Naive thymus-derived CD4-positive, alpha-beta T cell (primary cell): ENCODE measurements at regions not wholly inside any gene's neighbourhood (a gene's known extent, or its start where the extent isn't known, plus 50 kb on each side); places are given as distances from the start of the nearest gene placed in this dataset.

Experiments used
- ATAC-seq: fragments of 150-1000 bp; cut with Tn5 transposase; 2 replicates; pipeline ENCODE4 v1.10.0; 2021; ENCODE audit warnings: mild to moderate bottlenecking, moderate library complexity
- CTCF ChIA-PET: fragments of 350-600 bp; sonication (Branson Sonifier 250); formaldehyde crosslinking; loops from one replicate; lab custom pipeline; 2021; ENCODE audit warnings: antibody characterized with exemption; lab: Charles Lee
- POLR2A ChIA-PET: fragments of 350-600 bp; sonication (Branson Sonifier 250); formaldehyde crosslinking; loops from one replicate; lab custom pipeline; 2021; ENCODE audit warnings: antibody characterized with exemption, inconsistent platforms; lab: Charles Lee
- DNase-seq, 9 donors: peaks; one replicate each; pipeline versions ENCODE4 v3.0.0 to v3.0.0-alpha.2; 2020 to 2022; ENCODE audit warnings: mixed read lengths in 1 of 9
- H3K27ac ChIP-seq: one replicate; pipeline ENCODE4 v1.7.0; 2013; ENCODE audit warnings: mild to moderate bottlenecking, low read depth, low read length, moderate library complexity
- H3K27me3 ChIP-seq, 2 donors: one replicate each; pipeline ENCODE4 v1.7.0; 2013; ENCODE audit warnings: low read length in 2 of 2, mild to moderate bottlenecking in 2 of 2, moderate library complexity in 2 of 2; ENCODE audit not compliant: control insufficient read depth in 2 of 2, insufficient read depth in 2 of 2
- H3K36me3 ChIP-seq, 3 experiments: 1 replicate in 2 of 3; 2 replicates in 1 of 3; pipeline ENCODE4 v1.7.0; 2013; ENCODE audit warnings: low read length in 3 of 3, mild to moderate bottlenecking in 3 of 3, moderate library complexity in 1 of 3; ENCODE audit not compliant: insufficient read depth in 3 of 3, control insufficient read depth in 2 of 3
- H3K4me1 ChIP-seq, 2 donors: one replicate each; pipeline ENCODE4 v1.7.0; 2013; ENCODE audit warnings: low read length in 2 of 2, mild to moderate bottlenecking in 2 of 2, moderate library complexity in 1 of 2; ENCODE audit not compliant: control insufficient read depth in 2 of 2, insufficient read depth in 2 of 2
- H3K4me3 ChIP-seq: 2 replicates; pipeline ENCODE4 v1.7.0; 2013; ENCODE audit warnings: mild to moderate bottlenecking, low read length
- H3K9me3 ChIP-seq, 3 experiments: 1 replicate in 2 of 3; 2 replicates in 1 of 3; pipeline ENCODE4 v1.7.0; 2013; ENCODE audit warnings: low read length in 3 of 3; ENCODE audit not compliant: control insufficient read depth in 2 of 3
- H3K27ac Mint-ChIP-seq, 9 donors: one replicate each; pipeline ENCODE4 v1.8.0; 2020 to 2022; ENCODE audit warnings: mixed read lengths in 9 of 9, mild to moderate bottlenecking in 8 of 9, moderate library complexity in 5 of 9, inconsistent platforms in 2 of 9
- H3K27me3 Mint-ChIP-seq, 5 donors: one replicate each; pipeline ENCODE4 v1.8.0; 2021 to 2022; ENCODE audit warnings: mixed read lengths in 5 of 5, mild to moderate bottlenecking in 1 of 5
- H3K36me3 Mint-ChIP-seq, 5 donors: one replicate each; pipeline ENCODE4 v1.8.0; 2020 to 2022; ENCODE audit warnings: mixed read lengths in 5 of 5, mild to moderate bottlenecking in 3 of 5, inconsistent platforms in 1 of 5
- H3K4me1 Mint-ChIP-seq, 7 donors: one replicate each; pipeline ENCODE4 v1.8.0; 2020 to 2022; ENCODE audit warnings: mixed read lengths in 7 of 7, mild to moderate bottlenecking in 3 of 7, inconsistent platforms in 1 of 7
- H3K4me3 Mint-ChIP-seq, 10 donors: one replicate each; pipeline ENCODE4 v1.8.0; 2020 to 2022; ENCODE audit warnings: mild to moderate bottlenecking in 10 of 10, mixed read lengths in 10 of 10, moderate library complexity in 6 of 10, inconsistent platforms in 2 of 10
- H3K9me3 Mint-ChIP-seq, 11 donors: one replicate each; pipeline ENCODE4 v1.8.0; 2020 to 2022; ENCODE audit warnings: mixed read lengths in 11 of 11, mild to moderate bottlenecking in 4 of 11, inconsistent platforms in 1 of 11, moderate library complexity in 1 of 11
- intact Hi-C, 2 donors: fragments of 100-400 bp; cut with micrococcal nuclease; formaldehyde crosslinking; loops; one replicate each; pipeline ENCODE4 v1.15.1; 2023

DNA sequence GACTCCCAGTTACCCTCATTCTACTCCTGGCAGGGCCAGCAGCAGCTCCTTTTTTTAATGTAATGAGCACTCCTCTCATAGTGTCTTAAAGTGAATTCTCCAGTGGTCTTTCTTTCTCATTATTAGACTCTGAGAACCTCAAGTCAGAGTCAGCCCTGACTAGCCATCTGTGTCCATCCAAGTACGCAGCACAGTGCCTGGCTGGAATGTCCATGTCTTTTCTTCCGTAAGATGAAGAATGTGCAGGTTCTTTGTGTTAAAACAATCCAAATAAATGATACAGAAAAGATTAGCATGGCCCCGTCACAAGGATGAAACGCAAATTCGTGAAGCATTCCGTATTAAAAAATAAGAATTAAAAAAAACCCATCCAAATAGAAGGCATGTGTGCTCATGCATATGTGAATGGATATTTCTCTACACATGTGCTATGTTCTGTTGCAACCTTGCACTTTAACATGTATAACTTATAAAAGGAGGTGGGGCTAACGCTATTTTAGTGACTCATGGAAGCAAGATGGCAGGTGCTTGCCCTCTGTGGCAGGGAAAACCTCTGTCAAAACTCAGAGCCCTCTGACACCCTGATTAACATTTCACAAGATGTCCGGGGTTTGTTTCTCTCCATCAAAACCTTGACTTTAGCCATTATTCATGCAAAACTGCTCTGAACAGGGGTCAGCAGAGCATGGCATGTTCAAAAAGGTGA is 170.7 kb upstream of the TOPAZ1 start:
- H3K9me3 Mint-ChIP-seq = no peaks in the 10 kb centered on the region
- H3K27me3 Mint-ChIP-seq = peaks cover 0 to 12% (median 8%) of the 10 kb centered on the region in 5 donors
- no peak overlapping the region for H3K4me3 Mint-ChIP-seq
- Histone ChIP-seq H3K27ac (no peak overlapping the region), H3K4me1 (no peaks in the 10 kb centered on the region), H3K27me3 (no peaks in the 10 kb centered on the region), H3K36me3 (no peaks in the 10 kb centered on the region), H3K4me3 (no peak overlapping the region), H3K9me3 (no peaks in the 10 kb centered on the region)
- no peak for ATAC-seq
- H3K27ac Mint-ChIP-seq = no peak overlapping the region
- intact Hi-C loops = no loop called here
- DNase-seq = no peak
- no peaks in the 10 kb centered on the region for H3K4me1 Mint-ChIP-seq
- ChIA-PET POLR2A (no interaction called here), CTCF (no interaction called here)
- no peaks in the 10 kb centered on the region for H3K36me3 Mint-ChIP-seq

GRCh38 chr3:44072601-44073540 is 168.8 kb upstream of the TOPAZ1 start:
- H3K4me3 ChIP-seq = no peak overlapping the region
- H3K9me3 Mint-ChIP-seq = no peaks in the 10 kb centered on the region
- POLR2A ChIA-PET = no interaction called here
- H3K4me3 Mint-ChIP-seq = no peak overlapping the region
- no peaks in the 10 kb centered on the region for H3K9me3 ChIP-seq
- no peak for DNase-seq
- H3K27me3 ChIP-seq = no peaks in the 10 kb centered on the region
- no peaks in the 10 kb centered on the region for H3K4me1 Mint-ChIP-seq
- ATAC-seq = no peak
- no peak overlapping the region for H3K27ac ChIP-seq
- H3K36me3 Mint-ChIP-seq = no peaks in the 10 kb centered on the region
- H3K27me3 Mint-ChIP-seq = peaks cover 0 to 14% (median 8%) of the 10 kb centered on the region in 5 donors
- H3K4me1 ChIP-seq = no peaks in the 10 kb centered on the region
- no peak overlapping the region for H3K27ac Mint-ChIP-seq
- CTCF ChIA-PET = no interaction called here
- intact Hi-C loops = no loop called here
- H3K36me3 ChIP-seq = no peaks in the 10 kb centered on the region

- Mint-ChIP-seq H3K4me3 (no peak overlapping the region), H3K27ac (no peak overlapping the region), H3K9me3 (no peaks in the 10 kb centered on the region), H3K4me1 (no peaks in the 10 kb centered on the region), H3K27me3 (peaks cover 0 to 14% (median 5%) of the 10 kb centered on the region in 5 donors), H3K36me3 (no peaks in the 10 kb centered on the region)
- Histone ChIP-seq H3K27ac (no peak overlapping the region), H3K9me3 (no peaks in the 10 kb centered on the region), H3K36me3 (no peaks in the 10 kb centered on the region), H3K4me1 (no peaks in the 10 kb centered on the region), H3K27me3 (no peaks in the 10 kb centered on the region), H3K4me3 (no peak overlapping the region)
- ChIA-PET CTCF (no interaction called here), POLR2A (no interaction called here)
- intact Hi-C loops = no loop called here
- ATAC-seq (no peak), DNase-seq (no peak)
Measured at GRCh38 chr3:44074181-44074580, 167.5 kb upstream of the TOPAZ1 start.

- no peaks in the 10 kb centered on the region for H3K27me3 ChIP-seq
- DNase-seq (no peak), ATAC-seq (no peak)
- ChIA-PET POLR2A (no interaction called here), CTCF (no interaction called here)
- no peaks in the 10 kb centered on the region for H3K9me3 ChIP-seq
- no peak overlapping the region for H3K27ac ChIP-seq
- no peaks in the 10 kb centered on the region for H3K4me1 ChIP-seq
- H3K36me3 ChIP-seq = no peaks in the 10 kb centered on the region
- H3K27ac Mint-ChIP-seq = no peak overlapping the region
- H3K4me1 Mint-ChIP-seq = no peaks in the 10 kb centered on the region
- H3K4me3 Mint-ChIP-seq = no peak overlapping the region
- no peaks in the 10 kb centered on the region for H3K9me3 Mint-ChIP-seq
- H3K4me3 ChIP-seq = no peak overlapping the region
- intact Hi-C loops = no loop called here
- no peaks in the 10 kb centered on the region for H3K36me3 Mint-ChIP-seq
- peaks cover 0 to 10% (median 0%) of the 10 kb centered on the region in 5 donors for H3K27me3 Mint-ChIP-seq
Measured at GRCh38 chr3:44076221-44076829, 165.4 kb upstream of the TOPAZ1 start.

- no peak overlapping the region for H3K4me3 Mint-ChIP-seq
- no peak for DNase-seq
Measured at GRCh38 chr3:44077267-44077666, 164.4 kb upstream of the TOPAZ1 start.

DNA sequence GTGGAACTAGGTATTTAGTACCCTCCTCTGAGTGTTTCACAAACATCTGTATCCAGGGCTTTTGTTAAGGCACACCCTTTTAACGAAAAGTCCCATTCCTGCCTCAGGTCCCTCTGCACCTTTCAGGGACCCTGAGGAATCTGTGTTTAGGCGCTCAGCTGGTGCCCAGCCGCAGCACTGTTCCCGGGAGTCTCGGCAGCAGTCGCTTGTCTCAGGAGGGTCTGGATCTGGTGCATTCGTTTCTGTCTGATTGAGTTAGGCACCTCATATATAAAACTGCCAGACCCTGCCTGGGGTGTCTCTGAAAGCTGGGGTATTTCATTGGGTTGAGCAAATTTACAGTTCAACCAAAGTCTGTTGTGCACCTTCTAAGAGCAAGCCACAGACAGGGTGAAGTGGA is 162.8 kb upstream of the TOPAZ1 start:
- intact Hi-C loops = no loop called here
- POLR2A ChIA-PET = no interaction called here
- H3K27me3 ChIP-seq = no peaks in the 10 kb centered on the region

More at GRCh38 chr3:44077267-44077666, 164.4 kb upstream of the TOPAZ1 start:
- ATAC-seq = no peak
- H3K36me3 Mint-ChIP-seq = no peaks in the 10 kb centered on the region
- Histone ChIP-seq H3K4me3 (no peak overlapping the region), H3K9me3 (no peaks in the 10 kb centered on the region), H3K27me3 (no peaks in the 10 kb centered on the region), H3K36me3 (no peaks in the 10 kb centered on the region), H3K27ac (no peak overlapping the region), H3K4me1 (no peaks in the 10 kb centered on the region)
- ChIA-PET POLR2A (no interaction called here), CTCF (no interaction called here)
- intact Hi-C loops = loop anchor here in 1 of 2 donors (1.0 kb wide), 1 partner anchor 533 kb away; no protein-coding TSS in a partner anchor
- peaks cover 0 to 10% (median 0%) of the 10 kb centered on the region in 5 donors for H3K27me3 Mint-ChIP-seq
- H3K4me1 Mint-ChIP-seq = no peaks in the 10 kb centered on the region
- no peak overlapping the region for H3K27ac Mint-ChIP-seq
- no peaks in the 10 kb centered on the region for H3K9me3 Mint-ChIP-seq

More for the DNA sequence above, 162.8 kb upstream of the TOPAZ1 start:
- Mint-ChIP-seq H3K4me3 (no peak overlapping the region), H3K36me3 (no peaks in the 10 kb centered on the region), H3K27ac (no peak overlapping the region), H3K27me3 (peaks cover 0 to 10% (median 0%) of the 10 kb centered on the region in 5 donors), H3K9me3 (no peaks in the 10 kb centered on the region), H3K4me1 (no peaks in the 10 kb centered on the region)
- H3K4me1 ChIP-seq = no peaks in the 10 kb centered on the region
- no peak overlapping the region for H3K4me3 ChIP-seq
- H3K9me3 ChIP-seq = no peaks in the 10 kb centered on the region
- DNase-seq = no peak
- H3K36me3 ChIP-seq = no peaks in the 10 kb centered on the region
- no peak overlapping the region for H3K27ac ChIP-seq
- ATAC-seq = no peak
- CTCF ChIA-PET = no interaction called here
